ENCODE measurements at regions not wholly inside any gene's neighbourhood (a gene's known extent, or its start where the extent isn't known, plus 50 kb on each side); places are given as distances from the start of the nearest gene placed in this dataset.
"Not testable (repeated sequence)": the region's sequence is repeated elsewhere in the genome, so short reads cannot be mapped to it uniquely, and the experiment has no call there.

- Mint-ChIP-seq H3K4me3 (no peak overlapping the region), H3K9me3 (no peaks in the 10 kb centered on the region), H3K36me3 (no peaks in the 10 kb centered on the region), H3K4me1 (peaks cover 6% of the 10 kb centered on the region), H3K27me3 (no peaks in the 10 kb centered on the region), H3K27ac (no peak overlapping the region)
- DNase-seq, result no peak
Measured at GRCh38 chr7:16298221-16298620, 123.1 kb downstream of the CRPPA start.

DNA sequence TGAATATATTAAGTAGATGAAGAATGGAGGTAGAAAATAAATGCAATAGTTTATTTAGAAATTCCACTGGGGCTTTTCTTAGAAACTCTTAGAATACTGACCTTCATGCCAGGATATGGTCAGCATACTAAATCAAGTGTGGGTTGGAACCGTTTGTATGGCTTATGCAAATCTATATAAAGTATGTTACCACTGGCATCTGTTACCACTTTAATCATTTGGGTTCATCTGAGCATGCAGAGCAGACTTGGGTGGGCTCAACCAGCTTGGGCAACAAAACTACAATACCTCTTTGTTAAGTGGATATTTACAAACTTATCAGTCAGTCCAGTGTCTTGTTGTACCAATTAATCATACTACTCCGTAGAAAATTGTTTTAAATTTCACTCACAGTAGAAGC lies 125.8 kb downstream of the CRPPA start:
- H3K4me1 Mint-ChIP-seq, result no peaks in the 10 kb centered on the region
- H3K9me3 Mint-ChIP-seq, result no peaks in the 10 kb centered on the region
- no peak overlapping the region for H3K27ac Mint-ChIP-seq
- no peak overlapping the region for H3K4me3 Mint-ChIP-seq
- no peaks in the 10 kb centered on the region for H3K36me3 Mint-ChIP-seq
- H3K27me3 Mint-ChIP-seq, result no peaks in the 10 kb centered on the region
- no peak for DNase-seq

GRCh38 chr7:16293669-16294425 lies 127.5 kb downstream of the CRPPA start:
- DNase-seq, result no peak
- Mint-ChIP-seq H3K27ac (no peak overlapping the region), H3K27me3 (no peaks in the 10 kb centered on the region), H3K4me3 (no peak overlapping the region), H3K4me1 (no peaks in the 10 kb centered on the region), H3K36me3 (no peaks in the 10 kb centered on the region), H3K9me3 (no peaks in the 10 kb centered on the region)

DNA sequence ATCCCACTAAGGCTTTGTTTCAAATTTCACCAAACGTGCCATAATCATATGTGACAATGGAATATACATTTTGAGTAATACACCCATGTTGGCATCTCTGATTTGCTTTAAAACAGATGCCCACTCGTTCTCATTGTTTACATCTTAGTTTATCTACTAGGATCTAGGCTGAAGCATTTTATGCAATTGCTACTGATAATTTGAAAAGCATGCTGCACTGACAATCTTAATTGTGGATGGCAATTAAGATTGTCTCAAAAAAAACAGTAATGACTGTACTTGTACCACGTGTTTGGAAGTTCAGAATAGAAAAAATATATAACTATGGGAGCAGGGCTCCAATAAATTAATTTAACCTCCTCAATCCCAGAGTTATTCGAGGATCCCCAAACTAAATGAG lies 136.8 kb downstream of the CRPPA start:
- Mint-ChIP-seq H3K27ac (no peak overlapping the region), H3K36me3 (no peaks in the 10 kb centered on the region), H3K4me3 (no peak overlapping the region), H3K9me3 (no peaks in the 10 kb centered on the region), H3K4me1 (no peaks in the 10 kb centered on the region), H3K27me3 (no peaks in the 10 kb centered on the region)
- no peak for DNase-seq

GRCh38 chr7:16278167-16278787 lies 143.1 kb downstream of the CRPPA start:
- no peak for DNase-seq
- no peaks in the 10 kb centered on the region for H3K9me3 Mint-ChIP-seq
- H3K4me3 Mint-ChIP-seq, result no peak overlapping the region
- no peaks in the 10 kb centered on the region for H3K27me3 Mint-ChIP-seq
- H3K27ac Mint-ChIP-seq, result no peak overlapping the region
- peaks cover 2% of the 10 kb centered on the region for H3K36me3 Mint-ChIP-seq
- no peaks in the 10 kb centered on the region for H3K4me1 Mint-ChIP-seq

GRCh38 chr7:16271990-16272665 lies 149.2 kb downstream of the CRPPA start:
- Mint-ChIP-seq H3K27me3 (no peaks in the 10 kb centered on the region), H3K36me3 (peaks cover 2% of the 10 kb centered on the region), H3K4me3 (no peak overlapping the region), H3K27ac (no peak overlapping the region), H3K4me1 (no peaks in the 10 kb centered on the region), H3K9me3 (no peaks in the 10 kb centered on the region)
- no peak for DNase-seq

DNA sequence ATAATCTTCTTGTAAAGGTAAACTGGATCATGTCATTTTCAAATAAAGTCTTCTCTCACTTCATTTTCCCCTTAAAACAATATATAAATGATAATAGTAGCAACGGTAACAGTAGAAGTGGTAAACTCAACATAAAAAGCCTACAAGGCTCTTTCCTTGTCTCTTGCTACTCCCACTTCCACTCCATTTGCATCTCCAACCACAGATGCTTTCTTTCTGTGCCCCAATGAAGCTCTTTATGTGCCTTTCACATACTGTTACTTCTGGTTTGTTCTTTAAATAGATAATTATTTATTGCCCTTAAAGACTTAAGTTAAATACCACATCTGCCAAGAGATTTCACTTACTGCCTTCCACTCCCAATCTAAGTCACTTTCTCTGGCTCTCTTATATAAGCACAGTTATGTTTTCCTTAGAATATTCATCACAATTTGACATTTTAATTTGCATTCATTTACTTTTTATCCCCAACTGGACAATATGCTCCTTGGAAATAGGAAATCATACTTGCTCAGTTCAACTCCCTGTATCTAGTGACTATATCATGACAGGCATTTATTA lies 149.9 kb downstream of the CRPPA start:
- Mint-ChIP-seq H3K27ac (no peak overlapping the region), H3K9me3 (no peaks in the 10 kb centered on the region), H3K27me3 (no peaks in the 10 kb centered on the region), H3K4me1 (no peaks in the 10 kb centered on the region), H3K36me3 (peaks cover 2% of the 10 kb centered on the region), H3K4me3 (no peak overlapping the region)
- no peak for DNase-seq

- Mint-ChIP-seq H3K36me3 (peaks cover 2% of the 10 kb centered on the region), H3K27ac (no peak overlapping the region), H3K4me3 (no peak overlapping the region), H3K9me3 (no peaks in the 10 kb centered on the region), H3K27me3 (no peaks in the 10 kb centered on the region), H3K4me1 (no peaks in the 10 kb centered on the region)
- no peak for DNase-seq
Measured at GRCh38 chr7:16270844-16271243, 150.5 kb downstream of the CRPPA start.

DNA sequence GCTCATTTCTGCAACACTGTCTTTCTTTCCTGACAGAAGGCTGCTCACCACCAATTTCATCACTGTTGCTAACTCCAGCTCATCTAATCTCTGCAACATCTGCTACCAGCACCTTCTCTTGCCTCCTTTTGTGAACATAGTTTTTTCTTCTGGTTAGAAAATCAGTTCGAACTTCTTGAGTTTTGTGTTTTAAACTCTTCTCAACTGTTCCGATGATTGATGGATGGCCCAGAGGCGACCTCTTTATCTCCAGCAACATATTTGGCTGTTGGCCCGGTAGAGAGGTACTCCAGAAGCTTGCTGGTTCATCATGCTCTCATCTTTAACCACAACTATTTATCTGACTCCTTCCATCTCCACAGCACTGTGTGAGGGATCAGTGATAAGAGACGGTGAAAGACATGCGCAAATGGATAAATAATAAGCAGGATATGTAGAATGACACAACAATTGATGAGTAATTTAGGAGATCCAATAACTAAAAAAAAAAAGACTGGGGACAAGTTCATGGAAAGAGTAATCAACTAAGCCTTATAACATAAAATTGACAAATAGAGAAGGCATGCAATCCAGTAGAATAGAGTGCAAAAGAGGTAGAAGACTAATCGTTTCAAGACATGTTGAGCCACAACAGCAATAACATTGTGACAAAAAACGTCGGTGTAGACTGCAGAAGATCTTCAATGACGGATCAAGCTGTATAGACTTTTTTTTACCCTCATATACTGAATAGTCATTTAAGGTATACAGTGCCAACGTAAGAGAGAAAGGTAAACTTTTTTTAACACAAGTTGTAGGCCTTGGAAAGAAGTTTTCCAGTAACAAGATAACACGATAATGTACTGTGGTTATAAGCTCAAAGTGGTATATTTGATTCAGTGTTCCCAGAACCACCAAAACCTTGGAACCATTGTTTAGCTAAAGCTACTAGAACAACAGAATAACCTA lies 152.2 kb downstream of the CRPPA start:
- Mint-ChIP-seq H3K4me1 (no peaks in the 10 kb centered on the region), H3K9me3 (no peaks in the 10 kb centered on the region), H3K27ac (no peak overlapping the region), H3K36me3 (no peaks in the 10 kb centered on the region), H3K4me3 (no peak overlapping the region), H3K27me3 (no peaks in the 10 kb centered on the region)
- DNase-seq, result no peak

- no peak overlapping the region for H3K4me3 Mint-ChIP-seq
- no peaks in the 10 kb centered on the region for H3K4me1 Mint-ChIP-seq
Measured at GRCh38 chr7:16267953-16268820, 153.2 kb downstream of the CRPPA start.

DNA sequence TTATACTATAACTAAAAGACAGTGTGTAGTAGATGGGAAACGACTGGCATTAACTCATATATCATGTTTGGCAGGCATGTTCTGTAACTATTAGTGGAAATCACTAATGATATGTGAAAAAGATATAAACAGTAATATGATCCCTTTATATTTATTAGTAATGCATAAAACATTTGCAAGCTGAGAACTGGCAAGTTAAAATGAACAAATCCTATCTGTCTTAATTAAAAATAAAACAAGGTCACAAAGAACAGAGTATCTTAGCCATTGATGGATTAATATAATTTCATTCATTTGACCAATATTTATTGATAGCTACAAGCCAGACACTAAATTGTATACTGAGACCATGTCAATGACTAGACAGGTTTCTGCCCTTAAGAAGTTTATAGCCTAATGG lies 154.5 kb downstream of the CRPPA start:
- Mint-ChIP-seq H3K27me3 (no peaks in the 10 kb centered on the region), H3K27ac (no peak overlapping the region), H3K4me3 (no peak overlapping the region), H3K9me3 (no peaks in the 10 kb centered on the region), H3K36me3 (no peaks in the 10 kb centered on the region), H3K4me1 (no peaks in the 10 kb centered on the region)
- no peak for DNase-seq

More at GRCh38 chr7:16267953-16268820, 153.2 kb downstream of the CRPPA start:
- H3K9me3 Mint-ChIP-seq, result no peaks in the 10 kb centered on the region
- no peaks in the 10 kb centered on the region for H3K27me3 Mint-ChIP-seq
- DNase-seq, result no peak
- no peaks in the 10 kb centered on the region for H3K36me3 Mint-ChIP-seq
- H3K27ac Mint-ChIP-seq, result no peak overlapping the region

GRCh38 chr7:16266470-16266869 lies 154.9 kb downstream of the CRPPA start:
- H3K27ac Mint-ChIP-seq, DNase-seq, H3K4me3 Mint-ChIP-seq, H3K9me3 Mint-ChIP-seq, H3K27me3 Mint-ChIP-seq, H3K4me1 Mint-ChIP-seq, H3K36me3 Mint-ChIP-seq: not testable (repeated sequence)

- DNase-seq, result no peak
- Mint-ChIP-seq H3K27ac (no peak overlapping the region), H3K36me3 (no peaks in the 10 kb centered on the region), H3K9me3 (no peaks in the 10 kb centered on the region), H3K4me3 (no peak overlapping the region), H3K4me1 (peaks cover 3% of the 10 kb centered on the region), H3K27me3 (no peaks in the 10 kb centered on the region)
Measured at GRCh38 chr7:16265863-16266458, 155.4 kb downstream of the CRPPA start.

Data from activated naive CD8-positive, alpha-beta T cell treated with anti-CD3 and anti-CD28 coated beads for 36 hours (primary cell).